ENCODE measurements at regions not wholly inside any gene's neighbourhood (a gene's known extent, or its start where the extent isn't known, plus 50 kb on each side); places are given as distances from the start of the nearest gene placed in this dataset.

DNA sequence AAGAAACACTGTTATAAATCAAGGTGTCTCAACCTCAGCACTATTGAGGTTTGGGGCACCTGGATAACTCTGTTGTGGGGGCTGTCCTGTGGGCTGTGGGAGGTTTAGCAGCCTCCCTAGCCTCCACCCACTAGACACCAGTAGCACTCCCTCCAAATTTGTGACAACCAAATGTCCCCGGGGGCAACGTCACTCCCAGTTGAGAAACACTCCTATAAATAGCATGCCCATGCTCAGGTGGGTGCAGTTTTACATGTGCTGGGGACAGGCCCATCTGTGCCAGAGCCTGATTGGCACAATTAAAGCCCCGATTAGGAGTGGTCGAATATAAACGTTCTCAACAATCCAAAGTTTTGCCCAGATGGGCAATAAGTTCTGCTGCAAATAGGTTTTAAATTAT, 78.9 kb downstream of the FAM50B start:
- Histone ChIP-seq H3K36me3 (ENCODE audit: control insufficient read depth in 2 of 3, insufficient read depth in 3 of 3, low read length in 3 of 3) (no peaks in the 10 kb centered on the region), H3K9me3 (ENCODE audit: control insufficient read depth in 2 of 3, insufficient read depth in 1 of 3, low read length in 3 of 3) (no peaks in the 10 kb centered on the region), H3K27me3 (ENCODE audit: control insufficient read depth, insufficient read depth, low read length) (no peaks in the 10 kb centered on the region), H3K4me3 (ENCODE audit: low read length in 3 of 3) (no peak overlapping the region), H3K27ac (ENCODE audit: low read depth in 2 of 2, low read length in 2 of 2) (no peak overlapping the region), H3K4me1 (ENCODE audit: control insufficient read depth in 2 of 3, insufficient read depth in 2 of 3, low read depth in 1 of 3, low read length in 3 of 3) (no peaks in the 10 kb centered on the region), H3K9ac (ENCODE audit: low read length in 3 of 3) (no peak overlapping the region)
- no peak for FAIRE-seq
- intact Hi-C loops (cut with DNase I): no loop called here
- TF ChIP-seq, protein P1, sequence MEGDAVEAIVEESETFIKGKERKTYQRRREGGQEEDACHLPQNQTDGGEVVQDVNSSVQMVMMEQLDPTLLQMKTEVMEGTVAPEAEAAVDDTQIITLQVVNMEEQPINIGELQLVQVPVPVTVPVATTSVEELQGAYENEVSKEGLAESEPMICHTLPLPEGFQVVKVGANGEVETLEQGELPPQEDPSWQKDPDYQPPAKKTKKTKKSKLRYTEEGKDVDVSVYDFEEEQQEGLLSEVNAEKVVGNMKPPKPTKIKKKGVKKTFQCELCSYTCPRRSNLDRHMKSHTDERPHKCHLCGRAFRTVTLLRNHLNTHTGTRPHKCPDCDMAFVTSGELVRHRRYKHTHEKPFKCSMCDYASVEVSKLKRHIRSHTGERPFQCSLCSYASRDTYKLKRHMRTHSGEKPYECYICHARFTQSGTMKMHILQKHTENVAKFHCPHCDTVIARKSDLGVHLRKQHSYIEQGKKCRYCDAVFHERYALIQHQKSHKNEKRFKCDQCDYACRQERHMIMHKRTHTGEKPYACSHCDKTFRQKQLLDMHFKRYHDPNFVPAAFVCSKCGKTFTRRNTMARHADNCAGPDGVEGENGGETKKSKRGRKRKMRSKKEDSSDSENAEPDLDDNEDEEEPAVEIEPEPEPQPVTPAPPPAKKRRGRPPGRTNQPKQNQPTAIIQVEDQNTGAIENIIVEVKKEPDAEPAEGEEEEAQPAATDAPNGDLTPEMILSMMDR (IDR thresholded peaks at IDR 0.05; ENCODE audit: borderline replicate concordance, extremely low read depth, insufficient read depth): no peak
- DNase-seq: no peak

DNA sequence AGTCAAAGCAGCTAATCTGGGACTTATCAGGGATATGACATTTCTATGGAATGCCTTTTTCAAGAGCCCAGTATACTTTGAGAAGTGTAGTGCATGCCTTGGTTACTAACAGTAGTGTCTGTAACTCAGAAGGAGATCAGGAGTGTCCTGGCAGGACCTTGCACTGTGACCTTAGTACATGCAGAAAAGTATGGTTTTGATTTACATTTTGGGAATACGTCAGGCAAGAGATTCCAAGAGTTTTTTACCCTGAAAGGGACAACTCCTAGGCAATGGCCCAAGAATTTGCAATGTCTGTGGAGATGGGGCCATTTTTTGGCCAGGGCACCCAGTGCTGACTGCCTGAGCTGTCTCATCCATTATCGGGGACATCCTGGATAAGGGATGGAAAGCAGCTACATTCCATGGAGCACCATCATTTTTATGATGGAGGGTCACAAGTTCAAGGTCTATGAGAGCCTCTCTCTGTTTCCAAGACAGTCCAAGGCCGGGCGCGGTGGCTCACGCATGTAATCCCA, 80.2 kb downstream of the FAM50B start:
- H3K9ac ChIP-seq (ENCODE audit: low read length in 3 of 3): no peak overlapping the region
- FAIRE-seq: no peak
- intact Hi-C loops (cut with DNase I): no loop called here

DNA sequence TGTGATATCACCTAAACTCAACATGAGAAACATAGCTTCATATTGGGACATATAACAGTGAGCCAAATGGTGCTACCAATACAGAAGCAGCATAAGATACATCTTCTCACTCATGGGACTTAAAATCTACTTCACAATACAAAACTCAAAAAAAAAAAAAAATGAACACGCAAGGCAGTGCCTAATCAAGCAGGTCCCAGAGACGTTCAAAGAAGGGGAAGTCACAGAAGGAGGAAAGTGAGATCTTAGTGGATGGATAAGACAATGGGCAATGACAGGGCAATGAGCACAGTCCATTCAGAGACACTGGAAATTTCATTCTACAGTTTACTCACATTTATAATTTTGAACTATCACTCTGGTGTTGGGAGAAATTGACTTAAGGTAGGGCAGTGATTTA, 88.3 kb downstream of the FAM50B start:
- no peak overlapping the region for H3K27ac ChIP-seq (ENCODE audit: low read depth in 2 of 2, low read length in 2 of 2)
- TF ChIP-seq, protein P1 (IDR thresholded peaks at IDR 0.05; ENCODE audit: borderline replicate concordance, extremely low read depth, insufficient read depth): no peak
- DNase-seq: no peak
- no peaks in the 10 kb centered on the region for H3K9me3 ChIP-seq (ENCODE audit: control insufficient read depth in 2 of 3, insufficient read depth in 1 of 3, low read length in 3 of 3)
- FAIRE-seq: no peak
- H3K36me3 ChIP-seq (ENCODE audit: control insufficient read depth in 2 of 3, insufficient read depth in 3 of 3, low read length in 3 of 3): no peaks in the 10 kb centered on the region
- no peaks in the 10 kb centered on the region for H3K4me1 ChIP-seq (ENCODE audit: control insufficient read depth in 2 of 3, insufficient read depth in 2 of 3, low read depth in 1 of 3, low read length in 3 of 3)
- no peaks in the 10 kb centered on the region for H3K27me3 ChIP-seq (ENCODE audit: control insufficient read depth, insufficient read depth, low read length)
- H3K9ac ChIP-seq (ENCODE audit: low read length in 3 of 3): no peak overlapping the region
- intact Hi-C loops (cut with DNase I): no loop called here
- no peak overlapping the region for H3K4me3 ChIP-seq (ENCODE audit: low read length in 3 of 3)

More for the DNA sequence above, 80.2 kb downstream of the FAM50B start:
- H3K4me3 ChIP-seq (ENCODE audit: low read length in 3 of 3): no peak overlapping the region
- no peaks in the 10 kb centered on the region for H3K36me3 ChIP-seq (ENCODE audit: control insufficient read depth in 2 of 3, insufficient read depth in 3 of 3, low read length in 3 of 3)
- no peak for DNase-seq
- no peak overlapping the region for H3K27ac ChIP-seq (ENCODE audit: low read depth in 2 of 2, low read length in 2 of 2)
- no peaks in the 10 kb centered on the region for H3K4me1 ChIP-seq (ENCODE audit: control insufficient read depth in 2 of 3, insufficient read depth in 2 of 3, low read depth in 1 of 3, low read length in 3 of 3)
- H3K27me3 ChIP-seq (ENCODE audit: control insufficient read depth, insufficient read depth, low read length): no peaks in the 10 kb centered on the region
- no peaks in the 10 kb centered on the region for H3K9me3 ChIP-seq (ENCODE audit: control insufficient read depth in 2 of 3, insufficient read depth in 1 of 3, low read length in 3 of 3)
- TF ChIP-seq, protein P1 (IDR thresholded peaks at IDR 0.05; ENCODE audit: borderline replicate concordance, extremely low read depth, insufficient read depth): no peak

All from kidney (tissue), 13 donors.